Upper lobe of left lung (tissue), 4 donors: ENCODE measurements at regions not wholly inside any gene's neighbourhood (a gene's known extent, or its start where the extent isn't known, plus 50 kb on each side); places are given as distances from the start of the nearest gene placed in this dataset.

Source experiments
- POLR2A ChIP-seq, 4 donors: fragments of 450-650 bp; IDR thresholded peaks; one replicate each; pipeline ENCODE4 v1.5.1; 2016 to 2017; ENCODE audit warnings: antibody characterized with exemption in 4 of 4, mild to moderate bottlenecking in 2 of 4
- TF ChIP-seq, protein P1 (sequence below), 6 experiments: fragments of 450-650 bp in 4 of 6; fragments of 200-600 bp in 2 of 6; sonication (generic) in 2 of 6; IDR thresholded peaks; one replicate each; pipeline ENCODE4 v1.5.1; 2016 to 2019; ENCODE audit warnings: antibody characterized with exemption in 6 of 6

GRCh38 chr2:67462738-67463496, 65.8 kb downstream of the ETAA1 start:
- TF ChIP-seq, protein P1, sequence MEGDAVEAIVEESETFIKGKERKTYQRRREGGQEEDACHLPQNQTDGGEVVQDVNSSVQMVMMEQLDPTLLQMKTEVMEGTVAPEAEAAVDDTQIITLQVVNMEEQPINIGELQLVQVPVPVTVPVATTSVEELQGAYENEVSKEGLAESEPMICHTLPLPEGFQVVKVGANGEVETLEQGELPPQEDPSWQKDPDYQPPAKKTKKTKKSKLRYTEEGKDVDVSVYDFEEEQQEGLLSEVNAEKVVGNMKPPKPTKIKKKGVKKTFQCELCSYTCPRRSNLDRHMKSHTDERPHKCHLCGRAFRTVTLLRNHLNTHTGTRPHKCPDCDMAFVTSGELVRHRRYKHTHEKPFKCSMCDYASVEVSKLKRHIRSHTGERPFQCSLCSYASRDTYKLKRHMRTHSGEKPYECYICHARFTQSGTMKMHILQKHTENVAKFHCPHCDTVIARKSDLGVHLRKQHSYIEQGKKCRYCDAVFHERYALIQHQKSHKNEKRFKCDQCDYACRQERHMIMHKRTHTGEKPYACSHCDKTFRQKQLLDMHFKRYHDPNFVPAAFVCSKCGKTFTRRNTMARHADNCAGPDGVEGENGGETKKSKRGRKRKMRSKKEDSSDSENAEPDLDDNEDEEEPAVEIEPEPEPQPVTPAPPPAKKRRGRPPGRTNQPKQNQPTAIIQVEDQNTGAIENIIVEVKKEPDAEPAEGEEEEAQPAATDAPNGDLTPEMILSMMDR (IDR thresholded peaks at IDR 0.05) = no peak
- TF ChIP-seq POLR2A (IDR thresholded peaks at IDR 0.05) = no peak
